GM12874 (cell line): ENCODE measurements at regions not wholly inside any gene's neighbourhood (a gene's known extent, or its start where the extent isn't known, plus 50 kb on each side); places are given as distances from the start of the nearest gene placed in this dataset.

Source experiments
- CTCF ChIP-seq: IDR thresholded peaks from 2 replicates; pipeline ENCODE4 v1.5.1; 2011; ENCODE audit warnings: low read depth, mild to moderate bottlenecking, control low read depth, low read length, moderate library complexity; ENCODE audit not compliant: insufficient read depth

GRCh38 chr3:14301558-14301957 lies 100.8 kb upstream of the SLC6A6 start:
- TF ChIP-seq CTCF, result no peak

- TF ChIP-seq CTCF, result no peak
Observed at GRCh38 chr3:14303336-14304100, 98.9 kb upstream of the SLC6A6 start.

- TF ChIP-seq CTCF, result no peak
Observed at GRCh38 chr3:14304101-14305045, 98.0 kb upstream of the SLC6A6 start.

- TF ChIP-seq CTCF, result no peak
Observed at GRCh38 chr3:14305324-14305723, 97.1 kb upstream of the SLC6A6 start.

- TF ChIP-seq CTCF, result no peak
Observed at GRCh38 chr3:14306142-14306541, 96.3 kb upstream of the SLC6A6 start.

GRCh38 chr3:14307656-14308302 lies 94.6 kb upstream of the SLC6A6 start:
- no peak for TF ChIP-seq CTCF

- TF ChIP-seq CTCF, result no peak
Observed at GRCh38 chr3:14311729-14312128, 90.7 kb upstream of the SLC6A6 start.
